ENCODE measurements at regions not wholly inside any gene's neighbourhood (a gene's known extent, or its start where the extent isn't known, plus 50 kb on each side); places are given as distances from the start of the nearest gene placed in this dataset.
"Not testable (repeated sequence)": the region's sequence is repeated elsewhere in the genome, so short reads cannot be mapped to it uniquely, and the experiment has no call there.

GRCh38 chr13:73827434-73827833 lies 306.8 kb downstream of the KLF12 start:
- TF ChIP-seq GATA1 (IDR thresholded peaks at IDR 0.05; ENCODE audit: low read depth, low read length) (no peak), POLR2A (IDR thresholded peaks at IDR 0.05; ENCODE audit: low read length) (no peak)
- no peak for DNase-seq

- TF ChIP-seq POLR2A (IDR thresholded peaks at IDR 0.05; ENCODE audit: low read length) (no peak), GATA1 (IDR thresholded peaks at IDR 0.05; ENCODE audit: low read depth, low read length) (no peak)
- DNase-seq = no peak
Observed at GRCh38 chr13:73825143-73825542, 309.1 kb downstream of the KLF12 start.

GRCh38 chr13:73822668-73823592 lies 311.3 kb downstream of the KLF12 start:
- no peak for TF ChIP-seq POLR2A (IDR thresholded peaks at IDR 0.05; ENCODE audit: low read length)
- no peak for TF ChIP-seq GATA1 (IDR thresholded peaks at IDR 0.05; ENCODE audit: low read depth, low read length)

GRCh38 chr13:73820688-73821087 lies 313.5 kb downstream of the KLF12 start:
- no peak for TF ChIP-seq GATA1 (IDR thresholded peaks at IDR 0.05; ENCODE audit: low read depth, low read length)
- no peak for TF ChIP-seq POLR2A (IDR thresholded peaks at IDR 0.05; ENCODE audit: low read length)
- no peak for DNase-seq

More at GRCh38 chr13:73822668-73823592, 311.3 kb downstream of the KLF12 start:
- DNase-seq = no peak

GRCh38 chr13:73820285-73820684 lies 313.9 kb downstream of the KLF12 start:
- no peak for TF ChIP-seq GATA1 (IDR thresholded peaks at IDR 0.05; ENCODE audit: low read depth, low read length)
- no peak for TF ChIP-seq POLR2A (IDR thresholded peaks at IDR 0.05; ENCODE audit: low read length)
- DNase-seq = no peak

GRCh38 chr13:73819711-73820110 lies 314.5 kb downstream of the KLF12 start:
- DNase-seq = no peak
- no peak for TF ChIP-seq GATA1 (IDR thresholded peaks at IDR 0.05; ENCODE audit: low read depth, low read length)
- TF ChIP-seq POLR2A (IDR thresholded peaks at IDR 0.05; ENCODE audit: low read length) = no peak

GRCh38 chr13:73816702-73817101 lies 317.5 kb downstream of the KLF12 start:
- no peak for DNase-seq

GRCh38 chr13:73815796-73816195 lies 318.4 kb downstream of the KLF12 start:
- TF ChIP-seq GATA1 (IDR thresholded peaks at IDR 0.05; ENCODE audit: low read depth, low read length) = no peak
- no peak for TF ChIP-seq POLR2A (IDR thresholded peaks at IDR 0.05; ENCODE audit: low read length)
- no peak for DNase-seq

More at GRCh38 chr13:73816702-73817101, 317.5 kb downstream of the KLF12 start:
- TF ChIP-seq POLR2A (IDR thresholded peaks at IDR 0.05; ENCODE audit: low read length) = no peak
- no peak for TF ChIP-seq GATA1 (IDR thresholded peaks at IDR 0.05; ENCODE audit: low read depth, low read length)

GRCh38 chr13:73810647-73811046 lies 323.6 kb downstream of the KLF12 start:
- no peak for DNase-seq
- TF ChIP-seq POLR2A (IDR thresholded peaks at IDR 0.05; ENCODE audit: low read length) (no peak), GATA1 (IDR thresholded peaks at IDR 0.05; ENCODE audit: low read depth, low read length) (no peak)

- no peak for TF ChIP-seq GATA1 (IDR thresholded peaks at IDR 0.05; ENCODE audit: low read depth, low read length)
- no peak for TF ChIP-seq POLR2A (IDR thresholded peaks at IDR 0.05; ENCODE audit: low read length)
- no peak for DNase-seq
Observed at GRCh38 chr13:73809561-73809960, 324.6 kb downstream of the KLF12 start.

- DNase-seq = no peak
- no peak for TF ChIP-seq GATA1 (IDR thresholded peaks at IDR 0.05; ENCODE audit: low read depth, low read length)
- no peak for TF ChIP-seq POLR2A (IDR thresholded peaks at IDR 0.05; ENCODE audit: low read length)
Observed at GRCh38 chr13:73808318-73808717, 325.9 kb downstream of the KLF12 start.

- DNase-seq = not testable (repeated sequence)
Observed at GRCh38 chr13:73805326-73805958, 328.8 kb downstream of the KLF12 start.

- TF ChIP-seq POLR2A (IDR thresholded peaks at IDR 0.05; ENCODE audit: low read length) = no peak
- TF ChIP-seq GATA1 (IDR thresholded peaks at IDR 0.05; ENCODE audit: low read depth, low read length) = no peak
- DNase-seq = no peak
Observed at GRCh38 chr13:73803997-73804396, 330.2 kb downstream of the KLF12 start.

GRCh38 chr13:73800011-73800410 lies 334.2 kb downstream of the KLF12 start:
- no peak for DNase-seq

GRCh38 chr13:73794755-73795154 lies 339.4 kb downstream of the KLF12 start:
- TF ChIP-seq GATA1 (IDR thresholded peaks at IDR 0.05; ENCODE audit: low read depth, low read length) (no peak), POLR2A (IDR thresholded peaks at IDR 0.05; ENCODE audit: low read length) (no peak)
- DNase-seq = no peak

More at GRCh38 chr13:73800011-73800410, 334.2 kb downstream of the KLF12 start:
- no peak for TF ChIP-seq GATA1 (IDR thresholded peaks at IDR 0.05; ENCODE audit: low read depth, low read length)
- TF ChIP-seq POLR2A (IDR thresholded peaks at IDR 0.05; ENCODE audit: low read length) = no peak
